Spleen (tissue), 7 donors: ENCODE measurements at regions not wholly inside any gene's neighbourhood (a gene's known extent, or its start where the extent isn't known, plus 50 kb on each side); places are given as distances from the start of the nearest gene placed in this dataset.

ENCODE experiments used
- POLR2A ChIP-seq, 3 donors: fragments of 450-650 bp; IDR thresholded peaks; one replicate each; pipeline ENCODE4 v1.5.1; 2017; ENCODE audit warnings: antibody characterized with exemption in 3 of 3, mild to moderate bottlenecking in 1 of 3
- TF ChIP-seq, protein P1 (sequence below), 11 experiments: fragments of 200-600 bp in 7 of 11; fragments of 450-650 bp in 4 of 11; sonication (generic) in 4 of 11; IDR thresholded peaks in 8 of 11; conservative IDR thresholded peaks in 3 of 11; 1 replicate in 7 of 11; 2 replicates in 4 of 11; pipeline versions ENCODE4 v1.4.0 to v1.8.0; 2016 to 2021; ENCODE audit warnings: antibody characterized with exemption in 11 of 11, inconsistent platforms in 4 of 11, mild to moderate bottlenecking in 1 of 11
- donor health status: DM: no; HTN: no; CAD: no; lungs with moderate emphysema.
- donor health status: DM: no; HTN: no; CAD: no.
- donor health status: DM: no; HTN: no; CAD: no.

DNA sequence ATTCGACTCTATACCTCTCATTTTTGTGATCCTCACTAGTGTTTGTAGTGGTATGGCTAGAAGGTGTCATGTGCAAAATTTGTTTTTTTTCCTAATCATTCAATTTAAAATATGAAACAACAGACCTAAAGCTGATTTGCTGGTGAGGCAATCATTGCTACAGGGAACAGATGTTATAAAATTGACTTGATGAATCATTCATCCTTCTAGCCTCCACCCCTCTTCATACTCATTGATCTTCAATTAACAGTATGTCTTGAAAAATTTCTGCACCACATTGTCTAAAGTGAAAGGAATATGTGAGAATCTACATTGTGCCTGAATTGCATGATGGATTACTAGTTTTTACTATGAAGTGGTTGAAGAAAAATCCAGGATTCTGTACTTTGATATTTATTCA lies 349.0 kb upstream of the NAV3 start:
- TF ChIP-seq, protein P1, sequence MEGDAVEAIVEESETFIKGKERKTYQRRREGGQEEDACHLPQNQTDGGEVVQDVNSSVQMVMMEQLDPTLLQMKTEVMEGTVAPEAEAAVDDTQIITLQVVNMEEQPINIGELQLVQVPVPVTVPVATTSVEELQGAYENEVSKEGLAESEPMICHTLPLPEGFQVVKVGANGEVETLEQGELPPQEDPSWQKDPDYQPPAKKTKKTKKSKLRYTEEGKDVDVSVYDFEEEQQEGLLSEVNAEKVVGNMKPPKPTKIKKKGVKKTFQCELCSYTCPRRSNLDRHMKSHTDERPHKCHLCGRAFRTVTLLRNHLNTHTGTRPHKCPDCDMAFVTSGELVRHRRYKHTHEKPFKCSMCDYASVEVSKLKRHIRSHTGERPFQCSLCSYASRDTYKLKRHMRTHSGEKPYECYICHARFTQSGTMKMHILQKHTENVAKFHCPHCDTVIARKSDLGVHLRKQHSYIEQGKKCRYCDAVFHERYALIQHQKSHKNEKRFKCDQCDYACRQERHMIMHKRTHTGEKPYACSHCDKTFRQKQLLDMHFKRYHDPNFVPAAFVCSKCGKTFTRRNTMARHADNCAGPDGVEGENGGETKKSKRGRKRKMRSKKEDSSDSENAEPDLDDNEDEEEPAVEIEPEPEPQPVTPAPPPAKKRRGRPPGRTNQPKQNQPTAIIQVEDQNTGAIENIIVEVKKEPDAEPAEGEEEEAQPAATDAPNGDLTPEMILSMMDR (IDR thresholded peaks at IDR 0.05 in 8 of 11, conservative IDR thresholded peaks at IDR 0.05 in 3 of 11): no peak
- no peak for TF ChIP-seq POLR2A (IDR thresholded peaks at IDR 0.05)
